OCI-LY1 (cell line): ENCODE measurements at regions not wholly inside any gene's neighbourhood (a gene's known extent, or its start where the extent isn't known, plus 50 kb on each side); places are given as distances from the start of the nearest gene placed in this dataset.

Experiments
- H2AFZ ChIP-seq: fragments of 200-600 bp; sonication (generic), shearing (Covaris generic); 2 replicates; pipeline ENCODE4 v1.6.0; 2014; ENCODE audit warnings: antibody characterized with exemption, mild to moderate bottlenecking, low read length
- H3F3A ChIP-seq: fragments of 200-600 bp; sonication (generic), shearing (Covaris generic); 2 replicates; pipeline ENCODE4 v1.6.0; 2014; ENCODE audit warnings: mild to moderate bottlenecking, antibody characterized with exemption, low read length, moderate library complexity; ENCODE audit not compliant: insufficient read depth
- H3K27ac ChIP-seq: fragments of 200-600 bp; sonication (generic); 2 replicates; pipeline ENCODE4 v1.5.1; 2014; ENCODE audit warnings: low read length, mixed run types, mild to moderate bottlenecking, low read depth; ENCODE audit not compliant: poor library complexity, severe bottlenecking
- H3K27me3 ChIP-seq: fragments of 200-600 bp; sonication (generic); 2 replicates; pipeline ENCODE4 v1.6.0; 2014; ENCODE audit warnings: antibody characterized with exemption, mild to moderate bottlenecking, low read length, moderate library complexity; ENCODE audit not compliant: insufficient read depth
- H3K36me3 ChIP-seq: fragments of 200-600 bp; sonication (generic); 2 replicates; pipeline ENCODE4 v1.6.1; 2014; ENCODE audit warnings: mild to moderate bottlenecking, antibody characterized with exemption, low read length, moderate library complexity, mixed read lengths; ENCODE audit not compliant: insufficient read depth
- H3K4me1 ChIP-seq: fragments of 200-600 bp; sonication (generic); 2 replicates; pipeline ENCODE4 v1.5.1; 2014; ENCODE audit warnings: mild to moderate bottlenecking, low read length, moderate library complexity; ENCODE audit not compliant: insufficient read depth, severe bottlenecking
- H3K4me2 ChIP-seq: fragments of 200-600 bp; sonication (generic), shearing (Covaris generic); 2 replicates; pipeline ENCODE4 v1.6.1; 2014; ENCODE audit warnings: low read length
- H3K4me3 ChIP-seq: fragments of 200-600 bp; sonication (generic); 2 replicates; pipeline ENCODE4 v1.5.1; 2014; ENCODE audit warnings: low read length, low read depth, mild to moderate bottlenecking, mixed read lengths; ENCODE audit not compliant: poor library complexity, severe bottlenecking
- H3K79me2 ChIP-seq: fragments of 200-600 bp; shearing (Covaris generic); 2 replicates; pipeline ENCODE4 v1.6.1; 2016; ENCODE audit warnings: mixed run types, low read length, mixed read lengths; ENCODE audit not compliant: insufficient read depth
- H3K9ac ChIP-seq: fragments of 200-600 bp; sonication (generic), shearing (Covaris generic); 2 replicates; pipeline ENCODE4 v1.6.1; 2014; ENCODE audit warnings: mild to moderate bottlenecking, low read length, mixed read lengths
- H3K9me2 ChIP-seq: fragments of 200-600 bp; sonication (generic), shearing (Covaris generic); 2 replicates; pipeline ENCODE4 v1.6.1; 2014; ENCODE audit warnings: low read depth, mild to moderate bottlenecking, low read length, mixed read lengths
- H3K9me3 ChIP-seq: fragments of 200-600 bp; shearing (Covaris generic); 2 replicates; pipeline ENCODE4 v1.6.1; 2014; ENCODE audit warnings: low read length, mixed read lengths
- H4K20me1 ChIP-seq: fragments of 200-600 bp; sonication (generic), shearing (Covaris generic); 2 replicates; pipeline ENCODE4 v1.6.0; 2016; ENCODE audit warnings: mild to moderate bottlenecking, low read length; ENCODE audit not compliant: insufficient read depth
- CTCF ChIP-seq: fragments of 200-600 bp; sonication (generic), shearing (Covaris generic); IDR thresholded peaks from 2 replicates; pipeline ENCODE4 v1.5.1; 2017; ENCODE audit warnings: mild to moderate bottlenecking, antibody characterized with exemption, low read length, moderate library complexity, mixed read lengths
- EZH2 ChIP-seq: fragments of 200-600 bp; sonication (generic), shearing (Covaris generic); IDR thresholded peaks from 2 replicates; pipeline ENCODE4 v1.8.0; 2017; ENCODE audit warnings: borderline replicate concordance, mixed run types, mild to moderate bottlenecking, antibody characterized with exemption, low read length, moderate library complexity, mixed read lengths

GRCh38 chr3:34367521-34367920 is 569.1 kb downstream of the PDCD6IP start:
- Histone ChIP-seq H3K4me3 (no peak overlapping the region), H3F3A (no peaks in the 10 kb centered on the region), H2AFZ (no peak overlapping the region), H3K9me3 (no peaks in the 10 kb centered on the region), H3K36me3 (no peaks in the 10 kb centered on the region), H3K27ac (no peak overlapping the region), H3K27me3 (no peaks in the 10 kb centered on the region), H4K20me1 (no peaks in the 10 kb centered on the region), H3K79me2 (no peaks in the 10 kb centered on the region), H3K4me2 (no peak overlapping the region), H3K9ac (no peak overlapping the region), H3K9me2 (no peaks in the 10 kb centered on the region), H3K4me1 (no peaks in the 10 kb centered on the region)
- TF ChIP-seq EZH2 (no peak), CTCF (no peak)

GRCh38 chr3:34374521-34374920 is 576.1 kb downstream of the PDCD6IP start:
- TF ChIP-seq CTCF (no peak), EZH2 (no peak)
- Histone ChIP-seq H3K27ac (no peak overlapping the region), H3K9me2 (no peaks in the 10 kb centered on the region), H3K4me3 (no peak overlapping the region), H3K27me3 (no peaks in the 10 kb centered on the region), H3F3A (no peaks in the 10 kb centered on the region), H3K36me3 (no peaks in the 10 kb centered on the region), H3K9me3 (no peaks in the 10 kb centered on the region), H4K20me1 (no peaks in the 10 kb centered on the region), H3K4me1 (no peaks in the 10 kb centered on the region), H3K4me2 (no peak overlapping the region), H3K9ac (no peak overlapping the region), H3K79me2 (no peaks in the 10 kb centered on the region), H2AFZ (no peak overlapping the region)

- Histone ChIP-seq H3K27me3 (no peaks in the 10 kb centered on the region), H3K4me1 (no peaks in the 10 kb centered on the region), H3K36me3 (no peaks in the 10 kb centered on the region), H4K20me1 (no peaks in the 10 kb centered on the region), H3K9ac (no peak overlapping the region), H3K9me3 (no peaks in the 10 kb centered on the region), H2AFZ (no peak overlapping the region), H3K4me2 (no peak overlapping the region), H3F3A (no peaks in the 10 kb centered on the region), H3K9me2 (no peaks in the 10 kb centered on the region), H3K27ac (no peak overlapping the region), H3K79me2 (no peaks in the 10 kb centered on the region), H3K4me3 (no peak overlapping the region)
- no peak for TF ChIP-seq CTCF
- TF ChIP-seq EZH2 = no peak
Observed at GRCh38 chr3:34376691-34377090, 578.3 kb downstream of the PDCD6IP start.
